T-helper 1 cell treated with Interleukin-12 subunit alpha and Interleukin-12 subunit beta and Interleukin-4 antibody, amounts not matched to agents 30 μg/mL and 1 μg/mL, for 36 hours (primary cell): ENCODE measurements at regions not wholly inside any gene's neighbourhood (a gene's known extent, or its start where the extent isn't known, plus 50 kb on each side); places are given as distances from the start of the nearest gene placed in this dataset.

Source experiments
- H3K27ac Mint-ChIP-seq: one replicate; pipeline ENCODE4 v1.8.0; 2021; ENCODE audit warnings: mild to moderate bottlenecking, mixed read lengths
- H3K27me3 Mint-ChIP-seq: one replicate; pipeline ENCODE4 v1.8.0; 2021; ENCODE audit warnings: low read depth, mixed read lengths
- H3K36me3 Mint-ChIP-seq: one replicate; pipeline ENCODE4 v1.8.0; 2021; ENCODE audit warnings: low read depth, mixed read lengths
- H3K4me1 Mint-ChIP-seq: one replicate; pipeline ENCODE4 v1.8.0; 2021; ENCODE audit warnings: low read depth, mixed read lengths
- H3K4me3 Mint-ChIP-seq: one replicate; pipeline ENCODE4 v1.8.0; 2021; ENCODE audit warnings: mild to moderate bottlenecking, moderate library complexity, mixed read lengths
- H3K9me3 Mint-ChIP-seq: one replicate; pipeline ENCODE4 v1.8.0; 2021; ENCODE audit warnings: mixed read lengths

DNA sequence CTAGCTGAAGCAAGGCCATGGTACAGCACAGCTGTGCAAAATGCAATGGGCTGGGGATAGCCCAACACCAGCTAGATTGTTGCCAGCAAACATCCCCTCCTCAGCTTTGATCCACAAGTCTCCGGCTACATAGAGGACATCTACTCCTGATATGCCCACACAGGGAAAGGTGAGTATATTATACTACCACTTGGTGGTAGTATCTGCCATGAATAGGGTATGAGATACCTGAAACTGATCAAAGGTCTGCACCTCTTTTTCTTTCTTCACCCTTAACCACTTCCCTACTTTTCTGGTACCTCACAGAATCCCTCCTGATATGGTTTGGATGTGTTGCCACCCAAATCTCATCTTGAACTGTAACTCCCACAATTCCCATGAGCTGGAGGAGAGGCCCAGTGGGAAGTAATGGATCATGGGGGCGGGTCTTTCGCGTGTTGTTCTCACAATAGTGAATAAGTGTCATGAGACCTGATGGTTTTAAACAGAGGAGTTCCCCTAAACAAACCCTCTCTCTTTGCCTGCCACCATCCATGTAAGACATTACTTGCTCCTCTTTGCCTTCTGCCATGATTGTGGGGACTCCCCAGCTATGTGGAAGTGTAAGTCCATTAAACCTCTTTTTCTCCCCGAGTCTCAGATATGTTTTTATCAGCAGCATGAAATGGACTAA lies 279.6 kb downstream of the TXNL1 start:
- Mint-ChIP-seq H3K36me3 (no peaks in the 10 kb centered on the region), H3K27ac (no peak overlapping the region), H3K4me1 (no peaks in the 10 kb centered on the region), H3K27me3 (no peaks in the 10 kb centered on the region), H3K4me3 (no peak overlapping the region), H3K9me3 (peaks cover 18% of the 10 kb centered on the region)

- no peaks in the 10 kb centered on the region for H3K4me1 Mint-ChIP-seq
- no peak overlapping the region for H3K4me3 Mint-ChIP-seq
- H3K36me3 Mint-ChIP-seq, result no peaks in the 10 kb centered on the region
- H3K9me3 Mint-ChIP-seq, result peaks cover 5% of the 10 kb centered on the region
- no peak overlapping the region for H3K27ac Mint-ChIP-seq
- H3K27me3 Mint-ChIP-seq, result no peaks in the 10 kb centered on the region
Observed at GRCh38 chr18:56353663-56354260, 284.6 kb downstream of the TXNL1 start.

DNA sequence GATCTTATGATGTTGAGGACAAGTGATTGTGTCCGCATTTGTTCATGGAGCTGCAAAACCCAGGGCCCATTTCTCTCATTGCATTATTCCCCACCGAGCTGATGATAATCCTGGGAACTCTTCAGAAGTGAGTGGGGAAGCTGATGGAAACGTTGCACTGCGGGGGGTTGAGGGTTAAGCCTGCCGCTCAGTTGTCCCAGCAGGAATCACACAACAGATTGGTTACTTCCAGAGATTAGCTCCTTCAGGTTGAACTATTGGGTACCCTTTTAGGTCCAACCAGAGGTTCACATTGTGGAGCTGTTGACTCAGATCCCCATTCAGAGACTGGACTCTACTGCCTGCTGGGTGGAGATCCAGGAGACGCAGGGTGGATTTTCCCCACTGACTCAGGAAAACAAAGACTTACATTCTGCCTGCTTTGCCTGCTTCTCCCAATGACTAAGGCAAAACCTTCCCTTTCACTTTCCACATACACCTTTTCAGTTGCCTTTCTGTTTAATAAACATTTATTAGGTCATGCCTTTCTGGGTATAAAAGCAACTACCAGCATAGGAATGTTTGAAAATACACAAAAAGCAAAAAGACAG lies 286.4 kb downstream of the TXNL1 start:
- Mint-ChIP-seq H3K4me1 (no peaks in the 10 kb centered on the region), H3K27ac (no peak overlapping the region), H3K4me3 (no peak overlapping the region), H3K27me3 (no peaks in the 10 kb centered on the region), H3K36me3 (no peaks in the 10 kb centered on the region), H3K9me3 (peaks cover 5% of the 10 kb centered on the region)

DNA sequence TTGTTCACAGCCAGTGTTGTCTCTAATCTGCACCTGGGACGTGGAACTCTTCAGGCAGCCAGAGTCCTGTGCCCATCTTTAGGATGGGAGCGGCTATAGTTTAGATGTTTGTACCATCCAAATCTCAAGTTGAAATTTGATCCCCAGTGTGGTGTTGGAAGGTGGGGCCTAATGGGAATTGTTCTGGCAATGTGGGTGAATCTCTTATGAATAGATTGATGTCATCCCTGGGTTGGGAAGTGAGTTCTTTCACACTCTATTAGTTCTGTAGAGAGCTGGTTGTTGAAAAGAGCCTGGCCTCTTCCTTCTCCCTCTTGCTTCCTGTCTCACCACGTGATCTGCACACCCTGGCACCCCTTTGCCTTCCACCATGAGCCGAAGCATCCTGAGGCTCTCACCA lies 300.9 kb downstream of the TXNL1 start:
- H3K27me3 Mint-ChIP-seq, result no peaks in the 10 kb centered on the region
- H3K4me3 Mint-ChIP-seq, result no peak overlapping the region
- no peaks in the 10 kb centered on the region for H3K36me3 Mint-ChIP-seq
- no peak overlapping the region for H3K27ac Mint-ChIP-seq
- H3K9me3 Mint-ChIP-seq, result no peaks in the 10 kb centered on the region
- H3K4me1 Mint-ChIP-seq, result no peaks in the 10 kb centered on the region

GRCh38 chr18:56333839-56334238 lies 304.6 kb downstream of the TXNL1 start:
- Mint-ChIP-seq H3K36me3 (no peaks in the 10 kb centered on the region), H3K27ac (no peak overlapping the region)

DNA sequence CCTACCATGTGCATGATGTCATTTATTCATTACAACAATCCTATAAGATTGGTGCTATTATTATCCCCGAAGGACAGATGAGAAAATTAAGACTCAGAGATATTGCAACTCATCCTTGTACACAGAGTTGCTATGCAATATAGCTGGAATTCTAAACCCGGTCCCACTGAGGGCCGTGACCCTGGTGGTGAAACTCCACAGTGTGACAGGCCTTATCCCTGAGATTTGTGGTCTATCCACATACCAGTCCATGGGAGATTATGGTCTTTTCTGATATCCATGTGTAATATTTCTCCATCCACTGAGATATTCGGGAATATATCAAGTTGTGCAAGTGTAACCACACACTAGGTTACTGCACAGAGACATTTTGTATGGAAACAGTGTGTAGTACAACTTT lies 305.2 kb downstream of the TXNL1 start:
- Mint-ChIP-seq H3K4me1 (no peaks in the 10 kb centered on the region), H3K36me3 (no peaks in the 10 kb centered on the region), H3K27me3 (no peaks in the 10 kb centered on the region), H3K27ac (no peak overlapping the region), H3K9me3 (no peaks in the 10 kb centered on the region), H3K4me3 (no peak overlapping the region)

More at GRCh38 chr18:56333839-56334238, 304.6 kb downstream of the TXNL1 start:
- Mint-ChIP-seq H3K27me3 (no peaks in the 10 kb centered on the region), H3K9me3 (no peaks in the 10 kb centered on the region), H3K4me1 (no peaks in the 10 kb centered on the region), H3K4me3 (no peak overlapping the region)

- Mint-ChIP-seq H3K27me3 (no peaks in the 10 kb centered on the region), H3K4me1 (no peaks in the 10 kb centered on the region), H3K4me3 (no peak overlapping the region), H3K27ac (no peak overlapping the region), H3K9me3 (no peaks in the 10 kb centered on the region), H3K36me3 (no peaks in the 10 kb centered on the region)
Observed at GRCh38 chr18:56332371-56332770, 306.0 kb downstream of the TXNL1 start.

GRCh38 chr18:56330366-56331110 lies 307.9 kb downstream of the TXNL1 start:
- H3K27ac Mint-ChIP-seq, result no peak overlapping the region
- no peaks in the 10 kb centered on the region for H3K36me3 Mint-ChIP-seq
- H3K9me3 Mint-ChIP-seq, result no peaks in the 10 kb centered on the region

DNA sequence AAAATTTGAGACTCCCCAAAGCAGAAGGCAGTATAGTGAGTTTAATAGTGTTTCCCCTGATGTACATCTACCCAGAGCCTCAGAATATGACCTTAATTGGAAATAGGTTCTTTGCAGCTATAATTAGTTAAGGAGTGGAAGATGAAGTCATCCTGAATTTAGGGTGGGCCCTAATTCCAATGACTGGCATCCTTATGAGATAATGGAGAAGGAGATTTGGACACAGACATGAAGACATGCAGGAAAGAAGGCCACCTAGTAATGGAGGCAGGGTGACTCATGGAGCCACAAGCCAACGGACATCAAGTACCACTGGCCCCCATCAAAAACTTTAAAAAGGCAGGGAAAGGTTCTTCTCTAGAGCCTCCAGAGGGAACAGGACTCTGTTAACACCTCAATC lies 308.9 kb downstream of the TXNL1 start:
- H3K9me3 Mint-ChIP-seq, result no peaks in the 10 kb centered on the region
- H3K4me3 Mint-ChIP-seq, result no peak overlapping the region
- H3K27ac Mint-ChIP-seq, result no peak overlapping the region
- H3K36me3 Mint-ChIP-seq, result no peaks in the 10 kb centered on the region
- H3K27me3 Mint-ChIP-seq, result no peaks in the 10 kb centered on the region
- H3K4me1 Mint-ChIP-seq, result no peaks in the 10 kb centered on the region

More at GRCh38 chr18:56330366-56331110, 307.9 kb downstream of the TXNL1 start:
- Mint-ChIP-seq H3K27me3 (no peaks in the 10 kb centered on the region), H3K4me3 (no peak overlapping the region), H3K4me1 (no peaks in the 10 kb centered on the region)

DNA sequence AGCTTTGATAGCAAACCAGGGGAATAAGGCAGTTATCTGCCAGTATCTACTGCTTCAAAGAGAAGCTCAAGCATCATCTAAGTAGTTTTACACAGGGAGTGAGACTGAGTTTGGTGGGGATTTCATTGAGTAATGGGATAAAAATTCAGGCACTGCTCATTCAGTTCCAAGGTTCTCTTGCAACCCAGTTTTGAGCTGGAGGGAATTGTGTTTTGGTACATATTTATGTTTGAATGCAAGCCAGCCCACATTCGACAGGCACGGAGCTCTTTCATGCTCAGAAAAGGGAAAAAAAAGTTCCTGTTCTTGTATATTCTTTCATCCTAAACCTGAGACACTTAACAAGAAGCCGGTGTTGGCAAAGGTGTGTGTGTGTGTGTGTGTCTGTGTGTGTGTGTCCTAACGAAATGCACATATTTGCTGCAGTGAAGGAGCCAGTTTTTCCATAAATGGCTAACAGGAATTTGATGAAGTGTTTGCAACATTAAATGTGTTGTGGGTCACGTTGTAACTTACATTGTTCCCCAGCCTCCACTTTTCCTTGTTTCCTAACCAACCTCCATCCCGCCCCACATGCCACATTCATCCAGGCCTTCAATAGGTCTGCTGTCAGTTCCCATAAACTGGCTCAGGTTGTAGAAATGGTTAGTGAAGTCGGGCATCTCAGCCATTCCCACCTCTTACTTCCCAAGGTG lies 311.1 kb downstream of the TXNL1 start:
- H3K36me3 Mint-ChIP-seq, result no peaks in the 10 kb centered on the region

GRCh38 chr18:56326336-56327072 lies 311.9 kb downstream of the TXNL1 start:
- H3K4me3 Mint-ChIP-seq, result no peak overlapping the region
- H3K36me3 Mint-ChIP-seq, result no peaks in the 10 kb centered on the region
- no peaks in the 10 kb centered on the region for H3K27me3 Mint-ChIP-seq
- H3K4me1 Mint-ChIP-seq, result no peaks in the 10 kb centered on the region
- no peak overlapping the region for H3K27ac Mint-ChIP-seq
- no peaks in the 10 kb centered on the region for H3K9me3 Mint-ChIP-seq

More for the DNA sequence above, 311.1 kb downstream of the TXNL1 start:
- H3K4me3 Mint-ChIP-seq, result no peak overlapping the region
- no peaks in the 10 kb centered on the region for H3K9me3 Mint-ChIP-seq
- H3K27ac Mint-ChIP-seq, result no peak overlapping the region
- H3K4me1 Mint-ChIP-seq, result no peaks in the 10 kb centered on the region
- no peaks in the 10 kb centered on the region for H3K27me3 Mint-ChIP-seq

- no peaks in the 10 kb centered on the region for H3K4me1 Mint-ChIP-seq
- H3K27me3 Mint-ChIP-seq, result no peaks in the 10 kb centered on the region
Observed at GRCh38 chr18:56323673-56324072, 314.7 kb downstream of the TXNL1 start.

DNA sequence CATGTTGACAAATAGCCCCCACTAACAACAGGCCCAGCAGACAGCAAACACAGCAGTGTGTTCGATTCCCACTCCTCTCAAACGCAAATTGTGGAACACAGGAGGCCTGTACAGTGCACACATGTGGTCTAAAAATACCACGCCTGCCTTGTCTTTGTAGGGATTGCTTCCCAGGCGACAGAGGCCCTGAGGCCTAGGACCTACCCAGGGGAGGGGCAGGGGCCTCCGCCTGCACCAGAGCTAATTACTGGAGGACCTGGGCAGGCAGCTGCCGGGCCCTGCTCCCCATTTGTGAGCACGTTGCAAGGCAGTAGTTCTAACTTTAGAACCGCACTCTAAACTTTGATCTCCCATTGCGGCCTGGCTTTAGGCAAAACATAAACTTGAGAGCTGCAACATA lies 316.0 kb downstream of the TXNL1 start:
- Mint-ChIP-seq H3K27ac (no peak overlapping the region), H3K4me3 (no peak overlapping the region), H3K36me3 (no peaks in the 10 kb centered on the region), H3K4me1 (no peaks in the 10 kb centered on the region), H3K27me3 (no peaks in the 10 kb centered on the region), H3K9me3 (no peaks in the 10 kb centered on the region)

More at GRCh38 chr18:56323673-56324072, 314.7 kb downstream of the TXNL1 start:
- H3K9me3 Mint-ChIP-seq, result no peaks in the 10 kb centered on the region
- no peak overlapping the region for H3K27ac Mint-ChIP-seq
- H3K4me3 Mint-ChIP-seq, result no peak overlapping the region
- H3K36me3 Mint-ChIP-seq, result no peaks in the 10 kb centered on the region

DNA sequence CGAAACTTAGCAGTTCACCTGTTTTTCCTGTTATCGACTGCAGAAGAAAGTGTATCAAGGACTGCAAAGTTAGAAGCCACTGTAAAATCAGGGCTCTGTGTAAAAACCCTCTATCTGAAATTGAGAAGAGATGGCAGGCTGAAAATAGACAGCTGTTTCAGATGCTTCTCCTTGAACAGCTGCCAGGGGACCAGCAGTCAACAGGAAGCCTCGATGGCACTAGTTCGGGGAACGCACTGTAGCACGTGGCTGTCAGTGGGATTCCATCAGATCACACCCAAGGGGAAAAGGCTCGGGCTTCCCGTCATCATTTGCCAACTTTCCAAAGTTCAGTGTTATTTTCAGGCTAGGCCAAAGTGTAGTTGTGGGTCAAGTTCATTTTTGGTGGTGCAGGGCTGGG lies 316.9 kb downstream of the TXNL1 start:
- Mint-ChIP-seq H3K27me3 (no peaks in the 10 kb centered on the region), H3K4me1 (no peaks in the 10 kb centered on the region), H3K9me3 (no peaks in the 10 kb centered on the region), H3K27ac (no peak overlapping the region), H3K36me3 (no peaks in the 10 kb centered on the region), H3K4me3 (no peak overlapping the region)
